H1 (cell line): ENCODE measurements at regions not wholly inside any gene's neighbourhood (a gene's known extent, or its start where the extent isn't known, plus 50 kb on each side); places are given as distances from the start of the nearest gene placed in this dataset.

Source experiments
- CHD2 ChIP-seq: IDR thresholded peaks from 2 replicates; pipeline ENCODE4 v1.6.1; 2012; ENCODE audit warnings: low read length, improper control_type of control experiment
- POU5F1 ChIP-seq: IDR thresholded peaks from 2 replicates; pipeline ENCODE4 v1.6.1; 2011; ENCODE audit warnings: low read depth, mild to moderate bottlenecking, low read length, moderate library complexity
- RNF2 ChIP-seq: fragments of 200-900, 300-1000 bp; sonication (generic); IDR thresholded peaks from 2 replicates; pipeline ENCODE4 v1.7.1; 2016; ENCODE audit warnings: borderline replicate concordance, low read depth, mild to moderate bottlenecking, antibody characterized with exemption, low read length; ENCODE audit not compliant: poor library complexity, severe bottlenecking; ENCODE audit errors: missing control alignments
- SUZ12 ChIP-seq: fragments of 200-600 bp; sonication (generic); IDR thresholded peaks from 2 replicates; pipeline ENCODE4 v1.6.1; 2012; ENCODE audit warnings: mild to moderate bottlenecking, inconsistent platforms, low read length, moderate library complexity, mixed read lengths
- TAF1 ChIP-seq: IDR thresholded peaks from 2 replicates; pipeline ENCODE4 v1.6.1; 2011; ENCODE audit warnings: mild to moderate bottlenecking, low read depth, low read length
- TCF12 ChIP-seq: IDR thresholded peaks from 2 replicates; pipeline ENCODE4 v1.6.1; 2011; ENCODE audit warnings: low read depth, mild to moderate bottlenecking, low read length

- TF ChIP-seq CHD2 (no peak), RNF2 (no peak), TCF12 (no peak), POU5F1 (no peak), SUZ12 (no peak), TAF1 (no peak)
Observed at GRCh38 chr1:72375226-72375625, 92.9 kb upstream of the NEGR1 start (continued).
